HG03139 (cell line): ENCODE measurements at regions not wholly inside any gene's neighbourhood (a gene's known extent, or its start where the extent isn't known, plus 50 kb on each side); places are given as distances from the start of the nearest gene placed in this dataset.
"Not testable (repeated sequence)": the region's sequence is repeated elsewhere in the genome, so short reads cannot be mapped to it uniquely, and the experiment has no call there.

Experiments
- ATAC-seq: cut with Tn5 transposase; IDR thresholded peaks from one replicate; pipeline ENCODE4 v1.9.1; 2021; ENCODE audit not compliant: unreplicated experiment

DNA sequence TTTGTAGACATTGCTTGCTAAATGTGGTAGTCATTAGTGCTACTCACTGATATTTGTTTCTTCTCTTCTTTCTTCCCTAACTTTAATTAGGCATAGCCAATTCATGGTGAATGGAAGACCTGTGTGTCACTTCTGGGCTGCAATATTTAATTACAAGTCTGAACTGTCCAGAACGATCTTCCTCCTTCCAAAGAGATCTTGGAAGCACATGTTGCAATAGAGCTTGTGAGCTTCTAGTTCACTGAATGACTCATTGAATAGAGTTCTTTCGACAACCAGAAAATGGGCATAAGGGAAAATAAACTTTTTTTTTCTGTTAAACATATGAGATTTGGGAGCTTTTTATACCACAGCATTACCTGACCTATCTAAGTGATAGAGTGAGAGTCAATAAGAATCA is 1264.6 kb downstream of the PCDH9 start:
- no peak for ATAC-seq

DNA sequence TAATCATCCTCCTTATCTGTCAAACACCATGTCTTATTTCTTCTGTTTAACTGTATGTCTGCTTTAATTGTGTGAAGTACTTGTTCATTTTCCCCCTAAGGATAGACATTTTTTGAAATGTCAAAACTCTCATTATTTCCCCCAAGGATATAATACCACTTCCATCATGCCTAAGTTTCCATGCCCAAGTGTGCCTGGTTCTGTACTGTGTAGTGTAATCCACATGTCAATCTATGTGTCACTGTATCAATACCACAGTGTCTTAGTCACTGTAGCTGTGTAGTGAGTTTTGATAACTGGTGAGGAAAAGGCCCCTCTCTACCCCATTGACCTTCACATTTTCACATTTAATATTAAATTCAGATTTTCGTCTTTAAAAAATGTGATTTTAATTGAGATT is 1265.5 kb downstream of the PCDH9 start:
- ATAC-seq = no peak

DNA sequence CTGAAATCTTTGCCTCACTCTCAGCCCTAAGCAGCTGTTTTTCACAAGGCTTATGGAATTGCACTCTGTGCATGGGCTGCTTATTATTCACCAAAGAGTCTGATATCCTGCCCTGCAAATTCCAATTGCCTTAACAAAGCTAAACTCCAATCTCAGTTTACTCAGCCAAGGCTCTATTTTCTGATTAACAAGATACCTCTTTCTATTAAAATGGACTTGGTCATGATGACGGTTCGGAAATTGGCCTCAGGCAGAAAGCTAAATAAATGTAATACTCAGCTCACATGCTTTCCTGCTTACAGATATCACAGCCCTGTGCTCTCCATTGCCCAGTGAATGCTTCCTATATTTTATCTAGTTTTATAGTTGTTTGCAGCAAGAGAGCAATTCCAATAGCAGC is 1270.8 kb downstream of the PCDH9 start:
- ATAC-seq = no peak

DNA sequence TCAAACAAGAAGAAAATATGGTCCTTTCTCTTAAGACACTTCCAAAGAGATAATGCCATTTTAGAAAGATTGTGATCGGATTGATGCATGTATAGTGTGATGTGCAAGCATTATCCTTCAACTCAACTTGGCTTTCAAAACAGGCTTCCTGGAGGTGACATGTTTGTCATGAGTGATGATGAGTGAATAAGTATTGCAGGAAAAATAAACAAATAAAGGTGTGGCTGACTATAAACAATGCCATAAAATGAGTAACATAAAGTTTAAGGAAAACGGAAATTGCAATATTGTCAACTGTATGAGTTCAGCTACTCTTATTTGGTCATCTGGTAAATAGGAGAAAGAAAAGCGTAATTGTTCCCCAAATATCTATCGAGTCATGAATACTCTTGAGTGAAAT is 1283.7 kb downstream of the PCDH9 start:
- no peak for ATAC-seq

DNA sequence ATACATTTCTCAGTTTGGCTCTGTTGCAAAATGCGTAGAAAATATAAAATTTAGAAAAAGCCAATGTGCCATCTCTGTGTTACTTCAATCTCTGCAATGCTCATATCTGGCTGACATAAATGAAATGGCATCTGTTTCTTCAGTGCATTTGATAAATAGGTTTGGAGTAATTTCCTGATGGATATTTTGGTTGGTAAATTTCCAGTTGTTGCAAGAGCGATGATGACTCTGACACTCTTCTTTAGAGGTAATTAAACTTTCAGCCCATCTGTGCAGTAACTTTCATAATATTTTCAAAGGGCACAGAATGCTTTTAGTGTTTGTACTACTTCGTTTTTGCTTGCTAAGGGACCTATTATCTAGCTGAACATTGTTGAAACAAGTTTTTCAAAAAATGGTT is 1286.4 kb downstream of the PCDH9 start:
- ATAC-seq = no peak

DNA sequence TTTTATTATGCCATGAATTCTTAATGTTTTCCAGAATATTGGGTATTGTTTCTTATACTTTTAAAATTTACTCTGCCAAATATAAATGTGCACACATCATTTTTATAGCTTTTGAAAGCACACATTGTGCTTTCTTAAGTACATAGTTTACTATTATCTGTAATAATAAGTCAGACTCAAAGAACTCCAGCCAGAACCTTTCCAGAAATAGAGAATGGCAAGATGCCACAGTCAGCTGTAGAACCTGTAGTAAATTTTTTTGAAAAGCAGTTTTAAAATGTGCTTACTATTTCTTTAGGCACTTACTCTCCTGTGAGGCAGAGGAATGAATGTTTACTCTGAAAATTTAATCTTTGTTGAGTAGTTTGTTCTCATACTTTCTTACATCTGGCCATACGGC is 1287.1 kb downstream of the PCDH9 start:
- ATAC-seq = no peak

DNA sequence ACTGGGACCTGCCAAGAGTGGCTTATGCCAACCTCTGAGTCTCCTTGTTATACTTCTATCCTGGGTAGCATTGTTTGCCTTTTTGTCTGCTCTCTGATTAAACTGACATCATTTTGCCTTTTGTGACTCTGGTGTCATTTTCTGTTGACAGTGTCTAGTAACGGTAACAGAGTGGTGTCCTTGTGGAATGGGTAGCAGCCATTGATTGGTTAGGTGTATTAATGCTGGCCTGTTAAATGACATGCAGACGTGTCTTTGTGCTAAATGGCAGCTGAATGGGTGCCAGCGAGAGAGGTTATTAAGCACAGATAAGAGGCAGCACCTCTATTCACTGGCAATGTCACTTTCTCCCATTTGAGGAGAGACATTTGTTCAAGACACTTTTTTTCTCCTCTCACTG is 1289.4 kb downstream of the PCDH9 start:
- ATAC-seq = no peak

DNA sequence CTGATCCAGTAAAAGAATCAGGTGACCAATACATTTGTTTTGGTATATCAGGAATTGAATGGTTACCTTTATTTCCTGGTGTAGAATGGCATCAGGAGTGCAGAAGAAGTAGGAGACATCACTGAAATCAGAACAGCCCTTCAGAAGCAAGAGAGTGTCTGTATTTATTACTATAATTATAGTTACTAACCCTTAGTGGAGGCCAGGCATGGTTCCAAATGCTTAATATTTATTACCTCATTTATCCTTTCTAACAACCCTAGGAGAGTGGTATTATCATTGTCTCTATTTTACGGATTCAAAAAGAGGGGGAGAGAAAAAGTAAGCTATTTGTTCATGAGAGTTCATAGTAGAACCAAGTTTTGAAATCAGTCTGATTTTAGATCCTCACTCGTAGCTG is 1292.9 kb downstream of the PCDH9 start:
- ATAC-seq = no peak

DNA sequence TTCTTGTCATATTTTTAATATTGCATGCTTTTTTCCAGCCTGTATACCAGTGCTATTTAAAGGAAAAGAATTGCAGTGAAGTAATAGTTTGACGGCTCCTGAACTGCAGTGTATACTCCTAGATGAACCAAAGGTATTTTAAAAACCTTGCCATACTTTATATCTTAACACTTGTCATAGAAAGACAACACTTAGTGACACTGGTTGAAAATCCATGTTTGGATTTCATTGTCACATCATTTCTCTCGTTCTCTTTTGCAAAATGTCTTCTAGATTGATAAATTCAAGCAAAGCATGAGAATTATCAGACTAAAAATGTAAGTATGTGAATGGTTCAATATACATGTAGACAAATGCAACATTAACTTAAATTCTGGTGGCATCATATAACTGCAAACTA is 1293.9 kb downstream of the PCDH9 start:
- no peak for ATAC-seq

DNA sequence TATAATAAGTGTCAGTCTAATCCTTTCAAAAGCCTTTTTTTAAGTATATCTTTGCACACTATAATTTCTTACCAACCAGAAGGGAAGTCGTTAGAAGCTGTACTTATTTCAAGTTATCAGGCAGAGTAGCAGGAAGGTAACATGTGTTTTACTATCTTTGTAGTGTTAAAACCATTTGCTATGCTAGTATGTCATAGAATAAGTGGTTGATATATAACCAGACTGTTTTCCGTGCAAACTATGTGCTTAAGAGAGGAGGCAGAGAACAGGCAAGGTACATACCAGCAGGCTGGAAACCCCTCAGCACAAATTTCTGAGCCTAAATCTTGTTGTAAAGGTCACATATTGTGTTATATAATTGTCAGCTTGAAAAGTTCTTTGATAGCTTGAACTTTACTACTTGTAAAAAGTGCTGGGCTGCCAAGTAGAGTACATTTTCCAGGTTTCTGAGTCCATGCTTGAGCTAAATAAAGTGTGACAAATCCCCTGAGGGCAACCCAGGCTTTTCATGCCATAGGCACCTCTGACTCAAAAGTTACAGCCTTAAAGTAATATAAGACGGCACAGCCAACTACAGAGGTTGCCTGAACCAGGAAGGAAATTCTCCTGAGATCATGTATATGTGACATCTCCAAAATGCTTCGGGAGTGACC is 1297.4 kb downstream of the PCDH9 start:
- no peak for ATAC-seq

DNA sequence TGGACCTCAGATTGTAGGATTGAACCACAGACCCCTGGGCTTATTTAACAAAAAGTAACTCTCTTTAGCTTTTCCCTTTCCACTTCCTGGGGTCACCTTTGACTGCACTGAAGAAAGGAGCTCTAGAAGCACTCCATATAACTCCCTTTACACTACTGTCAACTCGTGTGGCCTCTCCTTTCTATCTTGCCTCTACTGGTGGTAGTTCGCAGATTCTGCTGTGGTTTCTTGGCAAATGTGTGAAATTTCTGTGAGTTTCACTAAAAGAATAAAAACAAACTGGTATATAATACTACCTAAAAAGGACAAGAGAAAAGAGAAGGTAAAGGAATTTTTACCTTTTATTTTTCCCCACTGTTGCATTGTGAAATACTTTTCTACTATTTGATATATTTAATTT is 1298.1 kb downstream of the PCDH9 start:
- no peak for ATAC-seq

DNA sequence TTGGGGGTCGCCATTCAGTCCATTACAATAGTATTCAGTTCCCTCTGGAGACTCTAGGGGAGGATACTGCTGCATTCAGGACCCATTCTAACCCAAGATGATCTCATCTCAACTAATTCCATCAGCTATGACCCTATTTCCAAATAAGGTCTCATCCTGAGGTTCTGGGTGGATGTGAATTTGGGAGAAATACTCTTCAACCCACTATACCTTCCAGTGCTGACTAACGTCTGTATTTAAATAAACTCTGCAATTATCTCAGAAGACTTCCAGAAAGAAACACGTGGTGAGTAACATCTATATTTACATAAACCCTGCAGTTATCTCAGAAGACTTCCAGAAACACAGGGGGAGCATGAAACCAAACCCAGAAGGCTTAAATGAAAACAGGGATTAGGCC is 1300.7 kb downstream of the PCDH9 start:
- no peak for ATAC-seq

DNA sequence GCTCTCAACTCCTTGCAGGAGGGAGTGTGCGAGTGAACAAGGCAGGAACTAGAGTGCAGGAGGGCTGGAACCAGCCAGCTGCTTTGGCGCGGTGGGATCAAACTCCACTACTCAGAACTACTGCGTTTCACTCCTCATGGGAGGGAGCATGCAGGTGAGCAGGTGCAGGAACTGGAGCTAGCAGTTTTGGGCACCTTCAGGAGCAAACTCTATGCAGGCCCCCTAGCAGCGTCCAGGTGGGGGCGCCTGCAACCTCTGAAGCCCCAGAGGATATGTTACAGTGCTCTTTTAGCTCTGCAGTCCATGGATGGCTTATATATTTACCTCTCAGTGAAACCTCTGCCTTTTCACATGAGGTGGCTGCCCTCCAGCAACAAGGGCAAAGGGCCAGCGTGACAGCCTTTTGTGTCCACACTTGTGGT is 1303.4 kb downstream of the PCDH9 start:
- ATAC-seq = peak; percentile 84

DNA sequence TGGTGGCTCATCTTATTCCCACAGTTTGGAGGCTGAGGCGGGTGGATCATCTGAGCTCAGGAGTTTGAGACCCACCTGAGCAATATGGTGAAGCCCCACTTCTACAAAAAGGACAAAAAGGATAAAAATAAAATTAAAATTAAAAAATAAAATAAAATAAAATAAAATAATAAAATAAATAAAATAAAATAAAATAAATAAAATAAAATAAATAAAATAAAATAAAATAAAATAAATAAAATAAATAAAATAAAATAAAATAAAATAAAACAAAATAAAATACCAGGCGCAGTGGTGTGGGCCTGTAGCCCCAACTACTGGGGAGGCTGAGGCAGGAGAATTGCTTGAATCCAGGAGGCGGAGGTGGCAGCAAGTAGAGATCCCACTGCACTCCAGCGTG is 1307.3 kb downstream of the PCDH9 start:
- not testable (repeated sequence) for ATAC-seq

DNA sequence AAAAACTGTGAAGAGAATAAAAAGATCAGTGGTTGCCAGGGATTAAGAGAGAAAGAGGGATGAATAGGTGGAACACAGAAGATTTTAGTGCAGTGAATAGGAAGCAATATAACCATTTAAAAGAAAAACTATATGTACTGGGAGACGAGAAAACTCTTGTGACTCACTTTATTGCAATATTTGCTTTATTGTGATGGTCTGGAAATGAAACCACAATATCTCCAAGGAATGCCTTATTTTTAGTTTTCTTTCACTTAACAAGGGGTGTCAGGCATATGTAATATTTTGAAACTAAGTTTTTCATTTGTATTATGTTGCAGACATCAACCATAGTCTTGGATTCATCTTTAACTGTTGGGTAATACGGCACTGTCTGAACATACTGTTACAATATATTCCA is 1308.2 kb downstream of the PCDH9 start:
- ATAC-seq = no peak

DNA sequence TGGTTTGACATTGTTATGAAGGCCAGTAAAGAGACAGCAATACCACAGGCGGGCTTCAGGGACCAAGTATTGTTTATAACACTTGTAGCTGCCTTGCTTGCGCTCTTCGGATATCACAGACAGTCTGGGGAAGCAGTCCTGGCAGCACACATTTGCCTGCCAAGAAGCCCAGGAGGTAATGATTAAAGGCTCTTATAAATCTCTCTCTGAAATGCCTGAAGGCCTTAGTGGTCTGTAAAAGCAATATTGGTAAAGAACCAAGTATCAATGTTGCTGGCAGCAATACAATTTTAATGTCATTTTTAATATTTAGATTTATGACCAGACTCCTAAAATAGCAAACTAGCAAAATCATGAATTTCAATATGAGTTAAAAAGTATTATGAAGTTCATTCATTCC is 1312.4 kb downstream of the PCDH9 start:
- ATAC-seq = no peak

DNA sequence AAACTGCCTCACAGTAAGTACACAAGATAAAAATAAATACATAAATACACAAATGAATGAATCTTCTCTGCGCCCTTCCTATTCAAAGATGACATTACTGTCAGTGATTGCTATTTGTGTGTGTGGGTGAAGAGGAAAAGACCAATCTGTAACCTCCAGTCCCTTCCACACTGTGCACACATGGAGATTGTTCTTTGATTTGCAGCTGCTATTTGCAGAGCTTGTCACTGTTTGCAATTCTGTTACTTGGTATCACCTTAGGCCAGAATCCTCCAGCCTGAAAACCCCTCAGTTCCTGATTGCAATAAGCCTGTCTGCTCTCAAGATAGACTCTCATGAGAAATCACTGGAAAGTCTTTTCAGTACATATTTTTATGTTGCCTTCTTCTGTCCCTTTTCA is 1314.9 kb downstream of the PCDH9 start:
- ATAC-seq = no peak

DNA sequence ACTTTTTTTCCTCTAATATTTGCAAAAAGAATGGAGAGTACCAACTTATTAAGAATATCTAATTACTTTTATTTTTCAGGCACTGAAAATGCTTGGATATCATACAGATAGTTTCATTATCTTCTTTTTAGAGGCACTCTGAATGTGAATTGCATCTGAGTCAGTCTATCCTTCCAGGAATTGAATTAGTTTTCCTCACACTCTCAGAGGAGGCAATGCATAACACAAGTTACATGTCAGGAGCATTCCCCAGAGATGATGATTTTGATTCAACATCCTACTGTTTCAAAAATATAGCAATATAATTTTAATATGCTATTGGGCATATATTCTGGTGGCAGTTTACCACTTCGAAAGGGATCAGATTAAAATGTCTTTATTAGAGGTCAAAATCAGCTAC is 1315.4 kb downstream of the PCDH9 start:
- ATAC-seq = no peak

DNA sequence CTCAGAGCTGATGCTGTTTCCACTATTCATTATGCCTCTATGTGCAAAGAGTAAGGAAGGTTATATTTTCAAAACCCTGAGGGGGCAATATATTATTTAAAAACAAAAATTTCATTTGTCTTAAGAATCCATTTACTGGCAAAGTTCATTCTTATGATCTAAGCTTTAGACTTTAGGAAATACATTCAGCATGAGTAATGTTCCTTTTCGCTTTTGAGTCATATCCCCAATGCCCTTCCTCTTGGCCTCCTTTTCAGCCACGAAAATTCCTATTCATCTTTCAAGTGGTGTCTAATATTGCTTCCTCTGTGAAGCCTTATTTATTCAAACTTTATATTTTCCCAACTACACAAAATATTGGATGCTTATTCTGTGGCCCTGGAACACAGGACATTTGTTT is 1317.0 kb downstream of the PCDH9 start:
- no peak for ATAC-seq

DNA sequence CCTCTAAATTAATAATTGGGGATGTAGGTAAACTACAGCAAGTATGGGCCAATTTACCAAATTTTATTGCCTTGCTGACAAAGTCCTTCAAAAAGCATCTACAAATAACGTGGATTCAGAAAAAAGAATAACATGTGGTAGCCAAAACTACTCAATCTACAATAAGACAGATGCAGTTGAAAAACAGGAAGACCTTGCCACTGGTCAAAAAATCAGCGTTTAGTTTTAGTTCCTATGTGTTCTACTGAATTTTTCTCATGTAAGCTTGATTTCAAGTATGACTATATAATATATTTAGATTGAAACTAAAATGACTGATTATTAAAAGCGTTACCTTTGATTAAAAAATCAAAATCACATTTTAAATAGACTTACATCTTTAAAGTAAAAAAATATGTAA is 1317.6 kb downstream of the PCDH9 start:
- no peak for ATAC-seq

DNA sequence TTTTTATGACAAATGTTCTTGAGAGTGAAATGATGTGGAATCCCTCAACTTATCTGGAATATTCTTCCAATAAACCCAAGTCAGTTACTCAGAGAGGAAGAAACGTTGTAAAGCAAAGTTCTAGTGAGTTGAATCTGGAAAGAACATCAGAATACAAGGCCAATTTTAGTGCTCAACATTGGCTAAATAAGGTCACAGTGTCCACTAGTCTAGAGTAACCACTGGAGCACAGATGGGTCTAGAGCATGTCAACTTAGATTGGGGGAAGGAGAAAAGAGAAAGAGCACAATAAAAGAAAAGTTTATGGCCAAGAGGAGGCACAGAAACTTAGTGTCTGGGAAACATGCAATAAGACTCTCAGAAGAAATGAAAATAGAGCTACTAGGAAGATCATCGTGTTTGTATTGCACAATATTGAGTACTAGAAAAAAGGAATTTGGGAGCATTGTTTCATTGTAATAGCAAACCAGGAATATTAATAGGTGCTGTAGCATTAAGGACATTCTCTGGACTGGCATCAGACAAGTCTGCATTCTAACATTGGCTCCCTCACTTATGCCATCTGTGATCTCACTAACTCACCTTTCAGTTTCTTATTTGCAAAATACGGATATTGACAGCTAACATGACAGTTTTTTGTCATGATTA is 1318.5 kb downstream of the PCDH9 start:
- ATAC-seq = no peak

DNA sequence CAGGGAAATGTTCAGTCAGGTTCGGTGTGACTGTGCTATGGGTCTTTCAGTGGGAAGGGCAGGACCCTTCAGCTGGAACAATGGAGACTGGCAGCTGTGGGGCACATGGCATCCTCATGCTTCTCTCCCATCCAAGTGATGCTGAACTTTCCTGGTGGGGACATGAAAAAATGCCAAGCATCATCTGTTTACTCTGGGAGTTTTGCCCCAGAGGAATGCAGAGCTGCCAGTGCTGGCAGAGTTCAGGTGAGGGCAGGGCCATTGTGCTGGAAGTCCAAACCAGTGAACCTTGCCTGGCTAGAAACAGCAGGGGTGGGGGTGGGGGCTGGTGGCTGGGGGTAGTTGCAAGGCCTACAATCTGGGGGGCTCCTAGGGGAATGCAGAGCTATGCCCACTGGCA is 1320.6 kb downstream of the PCDH9 start:
- ATAC-seq = no peak
